ENCODE measurements at regions not wholly inside any gene's neighbourhood (a gene's known extent, or its start where the extent isn't known, plus 50 kb on each side); places are given as distances from the start of the nearest gene placed in this dataset.

DNA sequence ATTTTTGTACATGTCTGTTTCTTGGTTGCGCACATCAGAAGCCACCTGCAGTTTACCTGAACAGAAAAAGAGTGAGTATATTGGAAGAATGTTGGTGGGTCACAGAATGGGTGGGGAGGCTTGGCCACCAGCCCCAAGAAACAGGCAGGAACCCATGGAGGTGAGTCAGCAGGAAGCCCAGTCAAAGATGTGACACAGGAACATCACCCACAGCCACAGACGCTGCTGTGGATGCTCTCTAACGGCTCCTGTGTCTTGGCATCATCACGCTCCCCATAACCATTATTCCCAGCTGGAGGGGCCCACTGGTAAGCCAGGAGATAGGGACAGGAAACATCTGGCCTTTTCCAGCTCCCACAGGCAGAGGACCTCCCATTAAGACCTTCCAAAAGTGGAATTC lies 94.0 kb upstream of the WSB1 start:
- TF ChIP-seq, protein P1, sequence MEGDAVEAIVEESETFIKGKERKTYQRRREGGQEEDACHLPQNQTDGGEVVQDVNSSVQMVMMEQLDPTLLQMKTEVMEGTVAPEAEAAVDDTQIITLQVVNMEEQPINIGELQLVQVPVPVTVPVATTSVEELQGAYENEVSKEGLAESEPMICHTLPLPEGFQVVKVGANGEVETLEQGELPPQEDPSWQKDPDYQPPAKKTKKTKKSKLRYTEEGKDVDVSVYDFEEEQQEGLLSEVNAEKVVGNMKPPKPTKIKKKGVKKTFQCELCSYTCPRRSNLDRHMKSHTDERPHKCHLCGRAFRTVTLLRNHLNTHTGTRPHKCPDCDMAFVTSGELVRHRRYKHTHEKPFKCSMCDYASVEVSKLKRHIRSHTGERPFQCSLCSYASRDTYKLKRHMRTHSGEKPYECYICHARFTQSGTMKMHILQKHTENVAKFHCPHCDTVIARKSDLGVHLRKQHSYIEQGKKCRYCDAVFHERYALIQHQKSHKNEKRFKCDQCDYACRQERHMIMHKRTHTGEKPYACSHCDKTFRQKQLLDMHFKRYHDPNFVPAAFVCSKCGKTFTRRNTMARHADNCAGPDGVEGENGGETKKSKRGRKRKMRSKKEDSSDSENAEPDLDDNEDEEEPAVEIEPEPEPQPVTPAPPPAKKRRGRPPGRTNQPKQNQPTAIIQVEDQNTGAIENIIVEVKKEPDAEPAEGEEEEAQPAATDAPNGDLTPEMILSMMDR (conservative IDR thresholded peaks at IDR 0.05 in 1 of 2, IDR thresholded peaks at IDR 0.05 in 1 of 2; ENCODE audit: low read depth in 1 of 2, low read length in 2 of 2) = no peak
- TF ChIP-seq EZH2 (IDR thresholded peaks at IDR 0.05; ENCODE audit: low read length, missing control alignments) = no peak

Data from fibroblast of lung (primary cell).